ENCODE measurements at regions not wholly inside any gene's neighbourhood (a gene's known extent, or its start where the extent isn't known, plus 50 kb on each side); places are given as distances from the start of the nearest gene placed in this dataset.

DNA sequence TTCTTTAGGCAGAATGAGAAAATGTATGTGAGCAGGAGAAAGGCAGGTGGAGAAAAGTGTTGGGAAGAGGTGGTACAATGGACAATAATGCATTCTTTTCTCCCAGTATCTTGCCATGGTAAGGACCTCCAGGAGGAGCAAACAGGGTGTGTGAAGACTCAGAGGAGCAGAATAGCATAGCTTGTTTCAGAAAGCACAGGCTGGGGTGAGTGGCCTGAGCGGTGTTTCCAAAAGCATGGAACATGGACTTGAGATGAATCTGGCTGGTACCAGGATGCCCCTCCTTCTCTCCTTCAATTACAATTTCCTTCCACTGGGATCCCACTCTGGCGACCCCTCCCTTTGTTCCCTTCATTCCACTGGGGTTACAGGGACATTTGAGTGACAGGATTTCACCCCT is 123.4 kb upstream of the TNR start:
- Histone ChIP-seq H3K4me1 (ENCODE audit: control insufficient read depth, extremely low read depth, insufficient read depth, low read length) (no peaks in the 10 kb centered on the region), H3K4me3 (ENCODE audit: control insufficient read depth in 2 of 3, extremely low read depth in 1 of 3, insufficient read depth in 2 of 3, low read depth in 1 of 3, low read length in 3 of 3) (no peak overlapping the region), H3K27me3 (ENCODE audit: control insufficient read depth, extremely low read depth, insufficient read depth, low read length) (no peaks in the 10 kb centered on the region), H3K4me2 (ENCODE audit: control insufficient read depth, extremely low read depth, insufficient read depth, low read depth, low read length) (no peak overlapping the region), H3K79me2 (ENCODE audit: control insufficient read depth, insufficient read depth, low read length) (no peaks in the 10 kb centered on the region), H3K36me3 (ENCODE audit: control insufficient read depth in 2 of 2, extremely low read depth in 1 of 2, insufficient read depth in 2 of 2, low read length in 2 of 2) (no peaks in the 10 kb centered on the region), H2AFZ (ENCODE audit: control insufficient read depth, low read length) (no peak overlapping the region), H3K9ac (ENCODE audit: control insufficient read depth, extremely low read depth, insufficient read depth, low read length) (no peak overlapping the region), H3K27ac (ENCODE audit: control insufficient read depth, insufficient read depth, low read length) (no peak overlapping the region), H4K20me1 (ENCODE audit: control insufficient read depth, extremely low read depth, insufficient read depth, low read length) (no peaks in the 10 kb centered on the region), H3K9me1 (ENCODE audit: control insufficient read depth, extremely low read depth, insufficient read depth, low read length) (no peaks in the 10 kb centered on the region), H3K9me3 (ENCODE audit: control insufficient read depth, low read depth, low read length) (no peaks in the 10 kb centered on the region)
- no peak for DNase-seq (ENCODE audit: low read depth, low spot score)
- TF ChIP-seq, protein P1, sequence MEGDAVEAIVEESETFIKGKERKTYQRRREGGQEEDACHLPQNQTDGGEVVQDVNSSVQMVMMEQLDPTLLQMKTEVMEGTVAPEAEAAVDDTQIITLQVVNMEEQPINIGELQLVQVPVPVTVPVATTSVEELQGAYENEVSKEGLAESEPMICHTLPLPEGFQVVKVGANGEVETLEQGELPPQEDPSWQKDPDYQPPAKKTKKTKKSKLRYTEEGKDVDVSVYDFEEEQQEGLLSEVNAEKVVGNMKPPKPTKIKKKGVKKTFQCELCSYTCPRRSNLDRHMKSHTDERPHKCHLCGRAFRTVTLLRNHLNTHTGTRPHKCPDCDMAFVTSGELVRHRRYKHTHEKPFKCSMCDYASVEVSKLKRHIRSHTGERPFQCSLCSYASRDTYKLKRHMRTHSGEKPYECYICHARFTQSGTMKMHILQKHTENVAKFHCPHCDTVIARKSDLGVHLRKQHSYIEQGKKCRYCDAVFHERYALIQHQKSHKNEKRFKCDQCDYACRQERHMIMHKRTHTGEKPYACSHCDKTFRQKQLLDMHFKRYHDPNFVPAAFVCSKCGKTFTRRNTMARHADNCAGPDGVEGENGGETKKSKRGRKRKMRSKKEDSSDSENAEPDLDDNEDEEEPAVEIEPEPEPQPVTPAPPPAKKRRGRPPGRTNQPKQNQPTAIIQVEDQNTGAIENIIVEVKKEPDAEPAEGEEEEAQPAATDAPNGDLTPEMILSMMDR (optimal IDR thresholded peaks at IDR 0.05 in 1 of 3, IDR thresholded peaks at IDR 0.05 in 1 of 3, conservative IDR thresholded peaks at IDR 0.05 in 1 of 3; ENCODE audit: extremely low read depth in 1 of 3, insufficient read depth in 2 of 3, low read length in 3 of 3) = no peak
- TF ChIP-seq EZH2 (IDR thresholded peaks at IDR 0.05; ENCODE audit: low read length) = no peak
- dilution Hi-C loops (cut with MboI; ENCODE audit: extremely low pct_ligation_motif_present, low sequenced_read_pairs) = no loop called here
- FAIRE-seq = no peak

DNA sequence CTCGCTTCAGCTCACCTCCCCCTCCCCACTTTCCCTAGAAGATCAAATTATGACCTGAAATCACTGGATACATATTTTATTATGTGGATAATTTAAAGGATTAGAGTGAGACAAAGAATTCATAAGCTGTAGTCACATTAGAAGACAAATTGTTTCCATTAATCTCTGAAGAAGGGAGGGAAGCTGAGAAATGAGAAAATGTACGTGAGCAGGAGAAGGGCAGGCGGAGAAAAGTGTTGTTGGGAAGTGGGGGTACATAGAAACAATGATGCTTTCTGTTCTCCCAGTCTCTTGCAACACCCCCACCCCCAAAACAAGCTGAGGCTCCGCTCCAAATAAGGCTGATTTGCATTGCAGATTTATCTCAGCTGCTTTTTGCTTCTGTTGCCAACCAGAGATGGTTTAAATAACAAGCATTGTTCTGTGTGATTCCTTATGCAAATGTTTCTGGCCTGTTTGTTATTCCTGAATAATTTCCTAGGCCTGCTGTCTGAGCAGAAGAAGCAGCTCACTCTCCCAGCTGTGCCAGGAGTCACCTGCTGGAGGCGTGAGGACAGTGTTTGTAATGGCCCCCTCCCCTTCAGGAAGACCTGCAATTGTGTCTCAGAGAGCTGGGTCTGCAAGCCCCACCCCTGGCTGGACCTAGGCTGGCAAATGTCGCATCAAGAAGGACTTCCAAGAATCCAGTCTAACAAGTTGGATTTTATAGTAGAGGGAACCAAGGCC is 121.8 kb upstream of the TNR start:
- H3K27ac ChIP-seq (ENCODE audit: control insufficient read depth, insufficient read depth, low read length) = no peak overlapping the region
- DNase-seq (ENCODE audit: low read depth, low spot score) (no peak), FAIRE-seq (no peak)
- H4K20me1 ChIP-seq (ENCODE audit: control insufficient read depth, extremely low read depth, insufficient read depth, low read length) = no peaks in the 10 kb centered on the region
- dilution Hi-C loops (cut with MboI; ENCODE audit: extremely low pct_ligation_motif_present, low sequenced_read_pairs) = no loop called here
- no peaks in the 10 kb centered on the region for H3K9me1 ChIP-seq (ENCODE audit: control insufficient read depth, extremely low read depth, insufficient read depth, low read length)
- H3K4me1 ChIP-seq (ENCODE audit: control insufficient read depth, extremely low read depth, insufficient read depth, low read length) = no peaks in the 10 kb centered on the region
- TF ChIP-seq, protein P1 (optimal IDR thresholded peaks at IDR 0.05 in 1 of 3, IDR thresholded peaks at IDR 0.05 in 1 of 3, conservative IDR thresholded peaks at IDR 0.05 in 1 of 3; ENCODE audit: extremely low read depth in 1 of 3, insufficient read depth in 2 of 3, low read length in 3 of 3) = no peak
- no peak for TF ChIP-seq EZH2 (IDR thresholded peaks at IDR 0.05; ENCODE audit: low read length)
- H3K4me3 ChIP-seq (ENCODE audit: control insufficient read depth in 2 of 3, extremely low read depth in 1 of 3, insufficient read depth in 2 of 3, low read depth in 1 of 3, low read length in 3 of 3) = no peak overlapping the region
- H3K9ac ChIP-seq (ENCODE audit: control insufficient read depth, extremely low read depth, insufficient read depth, low read length) = no peak overlapping the region
- H3K27me3 ChIP-seq (ENCODE audit: control insufficient read depth, extremely low read depth, insufficient read depth, low read length) = no peaks in the 10 kb centered on the region
- no peaks in the 10 kb centered on the region for H3K36me3 ChIP-seq (ENCODE audit: control insufficient read depth in 2 of 2, extremely low read depth in 1 of 2, insufficient read depth in 2 of 2, low read length in 2 of 2)
- no peak overlapping the region for H2AFZ ChIP-seq (ENCODE audit: control insufficient read depth, low read length)
- H3K4me2 ChIP-seq (ENCODE audit: control insufficient read depth, extremely low read depth, insufficient read depth, low read depth, low read length) = no peak overlapping the region
- H3K9me3 ChIP-seq (ENCODE audit: control insufficient read depth, low read depth, low read length) = no peaks in the 10 kb centered on the region
- H3K79me2 ChIP-seq (ENCODE audit: control insufficient read depth, insufficient read depth, low read length) = no peaks in the 10 kb centered on the region
